ENCODE measurements at regions not wholly inside any gene's neighbourhood (a gene's known extent, or its start where the extent isn't known, plus 50 kb on each side); places are given as distances from the start of the nearest gene placed in this dataset.

DNA sequence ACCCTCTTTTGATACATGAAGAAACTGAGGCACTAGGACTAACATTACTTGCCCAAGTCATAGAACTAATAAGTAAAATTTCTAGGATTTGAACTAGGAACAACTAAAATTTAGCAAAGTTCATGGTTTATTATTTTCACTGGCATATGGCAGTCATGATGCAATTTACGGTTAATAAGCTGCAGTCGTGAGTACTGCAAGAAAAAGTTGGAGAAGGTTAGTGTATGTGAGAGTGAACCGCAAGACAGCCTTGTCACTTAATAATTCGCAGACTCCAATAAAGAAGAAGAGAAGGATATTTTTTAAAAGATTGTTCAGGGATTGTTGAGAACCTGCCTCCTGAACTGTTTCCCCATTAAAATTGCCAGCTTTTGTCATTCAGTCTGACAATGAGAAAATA, 663.4 kb upstream of the TENM4 start:
- TF ChIP-seq, protein P1, sequence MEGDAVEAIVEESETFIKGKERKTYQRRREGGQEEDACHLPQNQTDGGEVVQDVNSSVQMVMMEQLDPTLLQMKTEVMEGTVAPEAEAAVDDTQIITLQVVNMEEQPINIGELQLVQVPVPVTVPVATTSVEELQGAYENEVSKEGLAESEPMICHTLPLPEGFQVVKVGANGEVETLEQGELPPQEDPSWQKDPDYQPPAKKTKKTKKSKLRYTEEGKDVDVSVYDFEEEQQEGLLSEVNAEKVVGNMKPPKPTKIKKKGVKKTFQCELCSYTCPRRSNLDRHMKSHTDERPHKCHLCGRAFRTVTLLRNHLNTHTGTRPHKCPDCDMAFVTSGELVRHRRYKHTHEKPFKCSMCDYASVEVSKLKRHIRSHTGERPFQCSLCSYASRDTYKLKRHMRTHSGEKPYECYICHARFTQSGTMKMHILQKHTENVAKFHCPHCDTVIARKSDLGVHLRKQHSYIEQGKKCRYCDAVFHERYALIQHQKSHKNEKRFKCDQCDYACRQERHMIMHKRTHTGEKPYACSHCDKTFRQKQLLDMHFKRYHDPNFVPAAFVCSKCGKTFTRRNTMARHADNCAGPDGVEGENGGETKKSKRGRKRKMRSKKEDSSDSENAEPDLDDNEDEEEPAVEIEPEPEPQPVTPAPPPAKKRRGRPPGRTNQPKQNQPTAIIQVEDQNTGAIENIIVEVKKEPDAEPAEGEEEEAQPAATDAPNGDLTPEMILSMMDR (conservative IDR thresholded peaks at IDR 0.05 in 1 of 2, IDR thresholded peaks at IDR 0.05 in 1 of 2; ENCODE audit: extremely low read depth in 1 of 2, insufficient read depth in 1 of 2, low read depth in 1 of 2, low read length in 2 of 2) = no peak
- TF ChIP-seq EZH2 (IDR thresholded peaks at IDR 0.05; ENCODE audit: borderline replicate concordance, low read length) = no peak

All from mammary epithelial cell (primary cell).